ENCODE measurements at regions not wholly inside any gene's neighbourhood (a gene's known extent, or its start where the extent isn't known, plus 50 kb on each side); places are given as distances from the start of the nearest gene placed in this dataset.
"Not testable (repeated sequence)": the region's sequence is repeated elsewhere in the genome, so short reads cannot be mapped to it uniquely, and the experiment has no call there.

- not testable (repeated sequence) for H3K27ac Mint-ChIP-seq (ENCODE audit: unreplicated experiment); DNase-seq (ENCODE audit: extremely low spot score, unreplicated experiment); H3K4me1 Mint-ChIP-seq (ENCODE audit: unreplicated experiment); H3K27me3 Mint-ChIP-seq (ENCODE audit: unreplicated experiment); H3K36me3 Mint-ChIP-seq (ENCODE audit: unreplicated experiment); H3K4me3 Mint-ChIP-seq (ENCODE audit: unreplicated experiment)
- peaks cover 48% of the 10 kb centered on the region for H3K9me3 Mint-ChIP-seq (ENCODE audit: unreplicated experiment)
These were observed 94.3 kb downstream of the XKR3 start for GRCh38 chr22:16730894-16731293.

GRCh38 chr22:16727491-16727890, 97.7 kb downstream of the XKR3 start:
- H3K27me3 Mint-ChIP-seq (ENCODE audit: unreplicated experiment); H3K27ac Mint-ChIP-seq (ENCODE audit: unreplicated experiment); DNase-seq (ENCODE audit: extremely low spot score, unreplicated experiment); H3K36me3 Mint-ChIP-seq (ENCODE audit: unreplicated experiment); H3K4me3 Mint-ChIP-seq (ENCODE audit: unreplicated experiment); H3K4me1 Mint-ChIP-seq (ENCODE audit: unreplicated experiment): not testable (repeated sequence)
- H3K9me3 Mint-ChIP-seq (ENCODE audit: unreplicated experiment), result peaks cover 52% of the 10 kb centered on the region

GRCh38 chr22:16723241-16723640, 102.0 kb downstream of the XKR3 start:
- H3K9me3 Mint-ChIP-seq (ENCODE audit: unreplicated experiment), result peaks cover 47% of the 10 kb centered on the region
- H3K4me3 Mint-ChIP-seq (ENCODE audit: unreplicated experiment); DNase-seq (ENCODE audit: extremely low spot score, unreplicated experiment); H3K27me3 Mint-ChIP-seq (ENCODE audit: unreplicated experiment); H3K27ac Mint-ChIP-seq (ENCODE audit: unreplicated experiment); H3K36me3 Mint-ChIP-seq (ENCODE audit: unreplicated experiment); H3K4me1 Mint-ChIP-seq (ENCODE audit: unreplicated experiment): not testable (repeated sequence)

GRCh38 chr22:16722564-16722963, 102.6 kb downstream of the XKR3 start:
- not testable (repeated sequence) for H3K4me1 Mint-ChIP-seq (ENCODE audit: unreplicated experiment); H3K27ac Mint-ChIP-seq (ENCODE audit: unreplicated experiment)

GRCh38 chr22:16721961-16722360, 103.2 kb downstream of the XKR3 start:
- H3K27me3 Mint-ChIP-seq (ENCODE audit: unreplicated experiment), result no peaks in the 10 kb centered on the region
- peaks cover 44% of the 10 kb centered on the region for H3K9me3 Mint-ChIP-seq (ENCODE audit: unreplicated experiment)
- H3K36me3 Mint-ChIP-seq (ENCODE audit: unreplicated experiment), result no peaks in the 10 kb centered on the region
- no peak overlapping the region for H3K27ac Mint-ChIP-seq (ENCODE audit: unreplicated experiment)
- H3K4me3 Mint-ChIP-seq (ENCODE audit: unreplicated experiment), result no peak overlapping the region
- H3K4me1 Mint-ChIP-seq (ENCODE audit: unreplicated experiment), result no peaks in the 10 kb centered on the region
- no peak for TF ChIP-seq CTCF (IDR thresholded peaks at IDR 0.05)
- no peak for DNase-seq (ENCODE audit: extremely low spot score, unreplicated experiment)

More at GRCh38 chr22:16722564-16722963, 102.6 kb downstream of the XKR3 start:
- not testable (repeated sequence) for H3K4me3 Mint-ChIP-seq (ENCODE audit: unreplicated experiment); H3K36me3 Mint-ChIP-seq (ENCODE audit: unreplicated experiment); H3K27me3 Mint-ChIP-seq (ENCODE audit: unreplicated experiment); DNase-seq (ENCODE audit: extremely low spot score, unreplicated experiment)
- H3K9me3 Mint-ChIP-seq (ENCODE audit: unreplicated experiment), result peaks cover 47% of the 10 kb centered on the region

- Mint-ChIP-seq H3K27ac (ENCODE audit: unreplicated experiment) (no peak overlapping the region), H3K9me3 (ENCODE audit: unreplicated experiment) (peaks cover 37% of the 10 kb centered on the region), H3K36me3 (ENCODE audit: unreplicated experiment) (no peaks in the 10 kb centered on the region), H3K27me3 (ENCODE audit: unreplicated experiment) (no peaks in the 10 kb centered on the region), H3K4me3 (ENCODE audit: unreplicated experiment) (no peak overlapping the region), H3K4me1 (ENCODE audit: unreplicated experiment) (no peaks in the 10 kb centered on the region)
- no peak for TF ChIP-seq CTCF (IDR thresholded peaks at IDR 0.05)
- no peak for DNase-seq (ENCODE audit: extremely low spot score, unreplicated experiment)
These were observed 107.3 kb downstream of the XKR3 start for GRCh38 chr22:16717699-16718558.

- not testable (repeated sequence) for DNase-seq (ENCODE audit: extremely low spot score, unreplicated experiment); H3K4me1 Mint-ChIP-seq (ENCODE audit: unreplicated experiment); H3K27ac Mint-ChIP-seq (ENCODE audit: unreplicated experiment); H3K36me3 Mint-ChIP-seq (ENCODE audit: unreplicated experiment); H3K27me3 Mint-ChIP-seq (ENCODE audit: unreplicated experiment); H3K4me3 Mint-ChIP-seq (ENCODE audit: unreplicated experiment)
- H3K9me3 Mint-ChIP-seq (ENCODE audit: unreplicated experiment), result peaks cover 29% of the 10 kb centered on the region
These were observed 110.6 kb downstream of the XKR3 start for GRCh38 chr22:16714568-16714967.

- DNase-seq (ENCODE audit: extremely low spot score, unreplicated experiment); H3K27ac Mint-ChIP-seq (ENCODE audit: unreplicated experiment); H3K27me3 Mint-ChIP-seq (ENCODE audit: unreplicated experiment); H3K4me3 Mint-ChIP-seq (ENCODE audit: unreplicated experiment); H3K36me3 Mint-ChIP-seq (ENCODE audit: unreplicated experiment); H3K4me1 Mint-ChIP-seq (ENCODE audit: unreplicated experiment): not testable (repeated sequence)
- peaks cover 23% of the 10 kb centered on the region for H3K9me3 Mint-ChIP-seq (ENCODE audit: unreplicated experiment)
These were observed 109.8 kb upstream of the CCT8L2 start for GRCh38 chr22:16702318-16702870.

- not testable (repeated sequence) for H3K4me3 Mint-ChIP-seq (ENCODE audit: unreplicated experiment); H3K27me3 Mint-ChIP-seq (ENCODE audit: unreplicated experiment); H3K4me1 Mint-ChIP-seq (ENCODE audit: unreplicated experiment); DNase-seq (ENCODE audit: extremely low spot score, unreplicated experiment); H3K36me3 Mint-ChIP-seq (ENCODE audit: unreplicated experiment); H3K27ac Mint-ChIP-seq (ENCODE audit: unreplicated experiment)
- peaks cover 27% of the 10 kb centered on the region for H3K9me3 Mint-ChIP-seq (ENCODE audit: unreplicated experiment)
These were observed 107.8 kb upstream of the CCT8L2 start for GRCh38 chr22:16700390-16700789.
